GM13976 (cell line): ENCODE measurements at regions not wholly inside any gene's neighbourhood (a gene's known extent, or its start where the extent isn't known, plus 50 kb on each side); places are given as distances from the start of the nearest gene placed in this dataset.

Source experiments
- DNase-seq: peaks from one replicate; pipeline ENCODE4 v3.0.0; 2012; ENCODE audit warnings: low spot score
- CTCF ChIP-seq: IDR thresholded peaks from 2 replicates; pipeline ENCODE4 v1.5.1; 2012; ENCODE audit warnings: borderline replicate concordance, mild to moderate bottlenecking; ENCODE audit not compliant: insufficient read depth; ENCODE audit errors: extremely low read depth, missing control alignments, control extremely low read depth
- in situ Hi-C: fragments of 300-500 bp; cut with MboI; formaldehyde crosslinking; loops from one replicate; pipeline ENCODE4 v1.12.0; 2022; ENCODE audit warnings: low sequenced_read_pairs, mixed read lengths, inconsistent platforms; ENCODE audit not compliant: unreplicated experiment

DNA sequence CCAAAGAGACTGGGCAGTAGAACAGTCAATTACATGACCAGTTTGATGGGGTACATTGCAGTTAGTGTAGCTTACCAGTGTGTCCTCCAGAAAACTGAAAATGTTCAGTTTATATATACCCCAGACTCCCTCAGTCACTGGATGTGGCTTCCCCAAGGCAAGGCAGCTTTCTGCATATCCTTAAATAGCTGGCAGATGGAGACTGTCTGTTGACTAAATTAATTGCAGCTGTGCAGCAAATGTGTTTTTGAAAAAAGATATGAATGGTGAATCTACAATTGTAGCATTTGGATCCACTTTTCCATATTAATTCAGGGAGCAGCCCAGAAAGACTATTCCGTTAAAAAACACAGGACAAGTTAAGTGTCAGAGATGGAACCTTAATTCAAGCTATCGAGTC is 565.1 kb upstream of the CCDC179 start:
- TF ChIP-seq CTCF, result no peak
- in situ Hi-C loops, result no loop called here
- no peak for DNase-seq

- in situ Hi-C loops, result no loop called here
Observed at GRCh38 chr11:23429569-23429968, 569.3 kb upstream of the CCDC179 start.

DNA sequence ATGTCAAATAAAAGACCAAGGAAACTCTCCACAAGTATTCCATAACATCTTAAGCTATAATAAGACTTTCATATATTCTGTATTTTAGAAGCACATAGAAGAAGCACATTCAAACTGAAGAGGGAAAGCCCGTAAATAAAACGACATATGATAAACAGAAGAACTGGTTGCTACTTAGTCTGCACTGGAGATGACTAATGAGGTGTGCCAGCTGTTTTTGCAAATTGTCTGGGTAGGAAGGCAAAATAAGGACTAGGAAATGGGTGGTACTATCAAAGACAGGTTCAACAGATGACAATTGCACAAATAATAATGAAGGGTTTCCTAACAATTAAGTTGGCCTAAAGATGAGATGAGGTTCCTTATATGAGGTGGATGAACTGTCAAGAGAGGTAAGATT is 593.2 kb upstream of the CCDC179 start:
- in situ Hi-C loops, result no loop called here
- TF ChIP-seq CTCF, result no peak
- no peak for DNase-seq

More at GRCh38 chr11:23429569-23429968, 569.3 kb upstream of the CCDC179 start:
- no peak for TF ChIP-seq CTCF
- no peak for DNase-seq

- TF ChIP-seq CTCF, result no peak
- no peak for DNase-seq
- in situ Hi-C loops, result no loop called here
Observed at GRCh38 chr11:23455321-23455891, 595.1 kb upstream of the CCDC179 start.

- no peak for TF ChIP-seq CTCF
- no peak for DNase-seq
- in situ Hi-C loops, result no loop called here
Observed at GRCh38 chr11:23457641-23458040, 597.4 kb upstream of the CCDC179 start.

- no peak for DNase-seq
- in situ Hi-C loops, result no loop called here
- no peak for TF ChIP-seq CTCF
Observed at GRCh38 chr11:23471878-23472277, 611.6 kb upstream of the CCDC179 start.
